GM10266 (cell line): ENCODE measurements at regions not wholly inside any gene's neighbourhood (a gene's known extent, or its start where the extent isn't known, plus 50 kb on each side); places are given as distances from the start of the nearest gene placed in this dataset.

ENCODE experiments used
- DNase-seq: peaks from one replicate; pipeline ENCODE4 v3.0.0; 2012; ENCODE audit errors: extremely low spot score
- CTCF ChIP-seq: IDR thresholded peaks from 2 replicates; pipeline ENCODE4 v1.5.1; 2012; ENCODE audit warnings: mild to moderate bottlenecking, low read depth; ENCODE audit not compliant: control insufficient read depth, insufficient read depth; ENCODE audit errors: missing control alignments

DNA sequence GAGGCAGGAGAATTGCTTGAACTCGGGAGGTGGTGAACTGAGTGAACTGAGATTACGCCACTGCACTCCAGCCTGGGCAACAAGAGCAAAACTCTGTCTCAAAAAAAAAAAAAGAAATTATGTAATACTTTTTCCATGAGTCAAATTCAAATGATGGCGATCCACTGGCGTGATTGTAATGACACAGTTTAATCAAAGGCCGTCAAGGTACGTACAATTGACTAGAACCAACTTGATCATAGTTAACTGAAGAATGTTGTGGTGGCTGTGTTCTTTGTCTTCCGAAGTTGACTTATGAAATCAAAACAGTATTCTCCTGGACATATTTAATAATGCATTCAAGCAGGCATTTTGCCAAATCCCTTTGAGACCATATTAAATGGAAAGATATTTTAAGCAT lies 318.6 kb upstream of the FAT1 start:
- TF ChIP-seq CTCF: no peak
- no peak for DNase-seq

- no peak for TF ChIP-seq CTCF
- no peak for DNase-seq
Observed at GRCh38 chr4:187046471-187046870, 322.8 kb upstream of the FAT1 start.

GRCh38 chr4:187059021-187059420 lies 335.4 kb upstream of the FAT1 start:
- DNase-seq: no peak
- TF ChIP-seq CTCF: no peak

DNA sequence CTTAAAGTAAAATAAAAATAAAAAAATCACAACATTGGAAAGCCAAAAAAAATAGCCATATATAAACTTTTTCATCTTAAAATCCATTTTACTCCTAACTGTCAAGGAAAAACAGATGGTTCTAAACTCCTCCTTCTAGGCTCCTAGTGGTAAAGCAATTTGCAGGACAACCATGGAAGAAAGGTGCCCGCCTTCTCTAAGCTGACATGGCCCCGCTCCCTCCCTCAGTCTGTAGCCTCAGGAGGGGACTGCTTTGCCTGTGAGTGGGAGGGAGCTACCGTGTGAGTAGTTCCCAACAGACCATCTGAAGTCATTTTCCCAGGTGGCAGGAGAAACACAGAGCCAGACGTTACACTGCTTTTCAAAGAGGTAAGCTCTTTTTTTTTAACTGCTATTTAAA lies 336.2 kb upstream of the FAT1 start:
- no peak for DNase-seq

GRCh38 chr4:187060551-187060950 lies 336.9 kb upstream of the FAT1 start:
- DNase-seq: no peak
- TF ChIP-seq CTCF: no peak

More for the DNA sequence above, 336.2 kb upstream of the FAT1 start:
- TF ChIP-seq CTCF: no peak

- DNase-seq: no peak
Observed at GRCh38 chr4:187063251-187063650, 339.6 kb upstream of the FAT1 start.

GRCh38 chr4:187064033-187064432 lies 340.4 kb upstream of the FAT1 start:
- no peak for TF ChIP-seq CTCF
- no peak for DNase-seq

More at GRCh38 chr4:187063251-187063650, 339.6 kb upstream of the FAT1 start:
- no peak for TF ChIP-seq CTCF

- TF ChIP-seq CTCF: no peak
- DNase-seq: no peak
Observed at GRCh38 chr4:187065396-187065795, 341.7 kb upstream of the FAT1 start.
